ENCODE measurements at regions not wholly inside any gene's neighbourhood (a gene's known extent, or its start where the extent isn't known, plus 50 kb on each side); places are given as distances from the start of the nearest gene placed in this dataset.

GRCh38 chr21:35732788-35733187, 327.5 kb downstream of the SETD4 start:
- Histone ChIP-seq H3K4me2 (ENCODE audit: unreplicated experiment) (no peak overlapping the region), H3K9me3 (ENCODE audit: low read depth) (no peaks in the 10 kb centered on the region), H3K9ac (no peak overlapping the region), H3K27me3 (replicated peaks; ENCODE audit: insufficient read depth) (peaks cover 5% of the 10 kb centered on the region; the same call in 1 of the 2 replicates), H3K4me3 (no peak overlapping the region), H3K79me2 (ENCODE audit: insufficient read depth) (no peaks in the 10 kb centered on the region), H3F3A (ENCODE audit: insufficient read depth) (no peaks in the 10 kb centered on the region), H3K4me1 (ENCODE audit: insufficient read depth) (no peaks in the 10 kb centered on the region), H2AFZ (no peak overlapping the region), H3K27ac (no peak overlapping the region), H4K20me1 (ENCODE audit: insufficient read depth) (no peaks in the 10 kb centered on the region), H3K36me3 (ENCODE audit: low read depth) (no peaks in the 10 kb centered on the region), H3K9me2 (ENCODE audit: insufficient read depth) (no peaks in the 10 kb centered on the region)
- DNase-seq, result no peak
- TF ChIP-seq EZH2phosphoT487 (IDR thresholded peaks at IDR 0.05; ENCODE audit: insufficient read depth, low read depth), result no peak
- WGBS, 2 experiments (ENCODE audit: low coverage in 1 of 2, low lambda C conversion rate in 2 of 2, missing lambda C conversion rate in 2 of 2), result 74 to 79% methylated on average over 10 of the region's 10 CpGs
- in situ Hi-C loops (cut with MboI), result no loop called here

- H3K27ac ChIP-seq, result no peak overlapping the region
- WGBS, 2 experiments (ENCODE audit: low coverage in 1 of 2, low lambda C conversion rate in 2 of 2, missing lambda C conversion rate in 2 of 2), result 69% methylated on average over 8 of the region's 8 CpGs
- H3F3A ChIP-seq (ENCODE audit: insufficient read depth), result no peaks in the 10 kb centered on the region
- H3K9me2 ChIP-seq (ENCODE audit: insufficient read depth), result no peaks in the 10 kb centered on the region
- in situ Hi-C loops (cut with MboI), result no loop called here
- DNase-seq, result no peak
- H4K20me1 ChIP-seq (ENCODE audit: insufficient read depth), result no peaks in the 10 kb centered on the region
- H3K4me3 ChIP-seq, result no peak overlapping the region
- TF ChIP-seq EZH2phosphoT487 (IDR thresholded peaks at IDR 0.05; ENCODE audit: insufficient read depth, low read depth) (no peak), EZH2 (IDR thresholded peaks at IDR 0.05; ENCODE audit: insufficient read depth, poor library complexity, severe bottlenecking) (no peak)
- no peak overlapping the region for H3K4me2 ChIP-seq (ENCODE audit: unreplicated experiment)
- no peaks in the 10 kb centered on the region for H3K79me2 ChIP-seq (ENCODE audit: insufficient read depth)
- H2AFZ ChIP-seq, result no peak overlapping the region
- H3K36me3 ChIP-seq (ENCODE audit: low read depth), result no peaks in the 10 kb centered on the region
- H3K27me3 ChIP-seq (replicated peaks; ENCODE audit: insufficient read depth), result peaks cover 22% of the 10 kb centered on the region; the same call in 1 of the 2 replicates
- no peak overlapping the region for H3K9ac ChIP-seq
- H3K4me1 ChIP-seq (ENCODE audit: insufficient read depth), result no peaks in the 10 kb centered on the region
- no peaks in the 10 kb centered on the region for H3K9me3 ChIP-seq (ENCODE audit: low read depth)
Observed at GRCh38 chr21:35730325-35730724, 330.0 kb downstream of the SETD4 start.

DNA sequence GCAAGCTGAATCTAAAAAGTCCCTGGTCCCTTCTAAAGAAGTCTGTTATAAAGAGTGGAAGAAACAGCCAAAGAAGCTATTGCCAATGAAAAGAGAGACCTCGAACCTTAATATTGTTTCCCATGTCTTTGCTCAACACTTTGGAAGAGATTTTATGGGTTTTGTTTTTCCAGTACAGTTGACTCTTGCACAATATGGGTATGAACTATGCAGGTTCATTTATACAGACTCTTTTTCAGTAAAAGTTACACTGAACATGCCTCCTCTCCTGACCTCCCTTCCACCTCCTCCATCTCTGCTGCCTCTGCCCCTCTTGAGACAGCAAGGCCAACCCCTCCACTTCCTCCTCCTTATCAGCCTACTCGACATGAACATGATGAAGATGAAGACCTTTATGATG, 332.5 kb downstream of the SETD4 start:
- H3K36me3 ChIP-seq (ENCODE audit: low read depth), result no peaks in the 10 kb centered on the region
- no peaks in the 10 kb centered on the region for H3K9me2 ChIP-seq (ENCODE audit: insufficient read depth)
- no peak overlapping the region for H3K27ac ChIP-seq
- no peak for DNase-seq
- no peak for TF ChIP-seq EZH2 (IDR thresholded peaks at IDR 0.05; ENCODE audit: insufficient read depth, poor library complexity, severe bottlenecking)
- no peak for TF ChIP-seq EZH2phosphoT487 (IDR thresholded peaks at IDR 0.05; ENCODE audit: insufficient read depth, low read depth)
- H3K9me3 ChIP-seq (ENCODE audit: low read depth), result no peaks in the 10 kb centered on the region
- H3K9ac ChIP-seq, result no peak overlapping the region
- no peak overlapping the region for H3K4me3 ChIP-seq
- H3K27me3 ChIP-seq (replicated peaks; ENCODE audit: insufficient read depth), result peaks cover 17% of the 10 kb centered on the region; the same call in 1 of the 2 replicates
- WGBS, 2 experiments (ENCODE audit: low coverage in 1 of 2, low lambda C conversion rate in 2 of 2, missing lambda C conversion rate in 2 of 2), result 30 to 35% methylated on average over 2 of the region's 2 CpGs
- in situ Hi-C loops (cut with MboI), result no loop called here
- no peaks in the 10 kb centered on the region for H3K4me1 ChIP-seq (ENCODE audit: insufficient read depth)
- H3K79me2 ChIP-seq (ENCODE audit: insufficient read depth), result no peaks in the 10 kb centered on the region
- H4K20me1 ChIP-seq (ENCODE audit: insufficient read depth), result no peaks in the 10 kb centered on the region
- no peaks in the 10 kb centered on the region for H3F3A ChIP-seq (ENCODE audit: insufficient read depth)
- no peak overlapping the region for H3K4me2 ChIP-seq (ENCODE audit: unreplicated experiment)
- no peak overlapping the region for H2AFZ ChIP-seq

GRCh38 chr21:35724156-35724555, 336.2 kb downstream of the SETD4 start:
- Histone ChIP-seq H3F3A (ENCODE audit: insufficient read depth) (no peaks in the 10 kb centered on the region), H3K9me2 (ENCODE audit: insufficient read depth) (no peaks in the 10 kb centered on the region), H3K9ac (no peak overlapping the region), H3K4me1 (ENCODE audit: insufficient read depth) (no peaks in the 10 kb centered on the region), H3K27me3 (replicated peaks; ENCODE audit: insufficient read depth) (peaks cover 26% of the 10 kb centered on the region; the same call in 1 of the 2 replicates), H3K27ac (no peak overlapping the region), H3K4me3 (no peak overlapping the region), H4K20me1 (ENCODE audit: insufficient read depth) (no peaks in the 10 kb centered on the region), H3K36me3 (ENCODE audit: low read depth) (no peaks in the 10 kb centered on the region), H2AFZ (no peak overlapping the region), H3K4me2 (ENCODE audit: unreplicated experiment) (no peak overlapping the region), H3K79me2 (ENCODE audit: insufficient read depth) (no peaks in the 10 kb centered on the region), H3K9me3 (ENCODE audit: low read depth) (no peaks in the 10 kb centered on the region)
- TF ChIP-seq EZH2phosphoT487 (IDR thresholded peaks at IDR 0.05; ENCODE audit: insufficient read depth, low read depth), result no peak
- TF ChIP-seq EZH2 (IDR thresholded peaks at IDR 0.05; ENCODE audit: insufficient read depth, poor library complexity, severe bottlenecking), result no peak
- in situ Hi-C loops (cut with MboI), result no loop called here
- DNase-seq, result no peak
- 78 to 83% methylated on average over 4 of the region's 4 CpGs for WGBS, 2 experiments (ENCODE audit: low coverage in 1 of 2, low lambda C conversion rate in 2 of 2, missing lambda C conversion rate in 2 of 2)

DNA sequence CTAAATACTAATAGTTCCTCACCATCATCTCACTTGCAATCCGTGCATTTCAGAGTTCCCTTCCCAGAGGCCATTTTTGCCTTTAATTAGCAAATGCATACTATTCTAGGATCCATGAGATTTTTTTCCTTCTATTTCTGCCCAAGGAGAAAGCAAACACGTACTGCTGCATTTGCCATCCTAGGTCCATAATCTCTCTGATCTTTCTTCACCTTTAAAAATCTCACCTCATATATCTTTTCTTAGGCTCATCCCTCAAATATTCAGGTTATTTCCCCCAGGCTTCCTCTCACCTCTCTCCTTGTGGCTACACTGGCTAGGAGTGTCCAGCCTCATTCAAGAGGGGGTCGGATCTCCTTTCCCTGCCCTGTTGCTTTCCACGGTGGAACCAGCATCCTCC, 338.6 kb downstream of the SETD4 start:
- H3K79me2 ChIP-seq (ENCODE audit: insufficient read depth), result no peaks in the 10 kb centered on the region
- DNase-seq, result no peak
- no peaks in the 10 kb centered on the region for H4K20me1 ChIP-seq (ENCODE audit: insufficient read depth)
- H3K4me3 ChIP-seq, result no peak overlapping the region
- no peaks in the 10 kb centered on the region for H3K9me3 ChIP-seq (ENCODE audit: low read depth)
- no peak overlapping the region for H3K27ac ChIP-seq
- WGBS, 2 experiments (ENCODE audit: low coverage in 1 of 2, low lambda C conversion rate in 2 of 2, missing lambda C conversion rate in 2 of 2), result 56 to 58% methylated on average over 4 of the region's 4 CpGs
- no peak overlapping the region for H2AFZ ChIP-seq
- no peaks in the 10 kb centered on the region for H3F3A ChIP-seq (ENCODE audit: insufficient read depth)
- no peaks in the 10 kb centered on the region for H3K36me3 ChIP-seq (ENCODE audit: low read depth)
- H3K9me2 ChIP-seq (ENCODE audit: insufficient read depth), result no peaks in the 10 kb centered on the region
- no peak overlapping the region for H3K9ac ChIP-seq
- H3K4me1 ChIP-seq (ENCODE audit: insufficient read depth), result no peaks in the 10 kb centered on the region
- H3K4me2 ChIP-seq (ENCODE audit: unreplicated experiment), result no peak overlapping the region
- TF ChIP-seq EZH2phosphoT487 (IDR thresholded peaks at IDR 0.05; ENCODE audit: insufficient read depth, low read depth) (no peak), EZH2 (IDR thresholded peaks at IDR 0.05; ENCODE audit: insufficient read depth, poor library complexity, severe bottlenecking) (no peak)
- in situ Hi-C loops (cut with MboI), result no loop called here
- peaks cover 20% of the 10 kb centered on the region for H3K27me3 ChIP-seq (replicated peaks; ENCODE audit: insufficient read depth)
